Right atrium auricular region (tissue), 2 donors: ENCODE measurements at regions not wholly inside any gene's neighbourhood (a gene's known extent, or its start where the extent isn't known, plus 50 kb on each side); places are given as distances from the start of the nearest gene placed in this dataset.
"Not testable (repeated sequence)": the region's sequence is repeated elsewhere in the genome, so short reads cannot be mapped to it uniquely, and the experiment has no call there.

Experiments used
- DNase-seq: peaks from one replicate; pipeline ENCODE4 v3.0.0-alpha.2; 2019; ENCODE audit warnings: low spot score
- H3K27ac ChIP-seq, 2 donors: fragments of 200-600 bp; sonication (generic); 1 replicate in 1 of 2; 2 replicates in 1 of 2; pipeline ENCODE4 v1.5.1; 2016 to 2019
- H3K27me3 ChIP-seq, 2 donors: fragments of 200-600 bp; sonication (generic); one replicate each; pipeline versions ENCODE4 v1.5.1 to v1.6.0; 2017 to 2019
- H3K36me3 ChIP-seq: fragments of 200-600 bp; sonication (generic); one replicate; pipeline ENCODE4 v1.5.1; 2016
- H3K4me1 ChIP-seq, 2 donors: fragments of 200-600 bp; sonication (generic); one replicate each; pipeline versions ENCODE4 v1.5.1 to v1.6.0; 2017 to 2019
- H3K4me3 ChIP-seq, 2 donors: fragments of 200-600 bp; sonication (generic); 1 replicate in 1 of 2; 2 replicates in 1 of 2; pipeline ENCODE4 v1.5.1; 2017 to 2019; ENCODE audit warnings: mild to moderate bottlenecking in 1 of 2, moderate library complexity in 1 of 2
- H3K9me3 ChIP-seq, 2 donors: fragments of 200-600 bp; sonication (generic); one replicate each; pipeline ENCODE4 v1.5.1; 2019
- CTCF ChIP-seq, 2 donors: fragments of 200-600 bp; sonication (generic); IDR thresholded peaks; one replicate each; pipeline ENCODE4 v1.5.1; 2019; ENCODE audit warnings: antibody characterized with exemption in 2 of 2

GRCh38 chr2:23055251-23055650, 329.7 kb upstream of the KLHL29 start:
- Histone ChIP-seq H3K36me3 (no peaks in the 10 kb centered on the region), H3K9me3 (no peaks in the 10 kb centered on the region), H3K27me3 (no peaks in the 10 kb centered on the region), H3K27ac (no peak overlapping the region), H3K4me3 (no peak overlapping the region), H3K4me1 (no peaks in the 10 kb centered on the region)
- DNase-seq = no peak
- TF ChIP-seq CTCF (IDR thresholded peaks at IDR 0.05) = no peak

GRCh38 chr2:23056846-23057245, 328.1 kb upstream of the KLHL29 start:
- not testable (repeated sequence) for H3K4me1 ChIP-seq, H3K9me3 ChIP-seq, H3K4me3 ChIP-seq, H3K36me3 ChIP-seq, H3K27ac ChIP-seq, DNase-seq, H3K27me3 ChIP-seq

GRCh38 chr2:23058435-23058834, 326.5 kb upstream of the KLHL29 start:
- H3K9me3 ChIP-seq = no peaks in the 10 kb centered on the region
- H3K36me3 ChIP-seq = no peaks in the 10 kb centered on the region
- no peak overlapping the region for H3K4me3 ChIP-seq
- no peaks in the 10 kb centered on the region for H3K4me1 ChIP-seq
- no peak for TF ChIP-seq CTCF (IDR thresholded peaks at IDR 0.05)
- DNase-seq = no peak
- H3K27me3 ChIP-seq = no peaks in the 10 kb centered on the region
- H3K27ac ChIP-seq = no peak overlapping the region

- no peaks in the 10 kb centered on the region for H3K27me3 ChIP-seq
- TF ChIP-seq CTCF (IDR thresholded peaks at IDR 0.05) = no peak
- H3K36me3 ChIP-seq = no peaks in the 10 kb centered on the region
- no peak overlapping the region for H3K27ac ChIP-seq
- H3K4me3 ChIP-seq = no peak overlapping the region
- peaks cover 0 to 6% of the 10 kb centered on the region in 2 donors for H3K4me1 ChIP-seq
- no peaks in the 10 kb centered on the region for H3K9me3 ChIP-seq
- DNase-seq = no peak
These were observed 319.8 kb upstream of the KLHL29 start for GRCh38 chr2:23065210-23065609.

- H3K9me3 ChIP-seq = no peaks in the 10 kb centered on the region
- TF ChIP-seq CTCF (IDR thresholded peaks at IDR 0.05) = no peak
- H3K27ac ChIP-seq = no peak overlapping the region
- H3K4me3 ChIP-seq = no peak overlapping the region
- DNase-seq = no peak
- H3K27me3 ChIP-seq = no peaks in the 10 kb centered on the region
- no peaks in the 10 kb centered on the region for H3K36me3 ChIP-seq
- H3K4me1 ChIP-seq = peaks cover 0 to 6% of the 10 kb centered on the region in 2 donors
These were observed 319.0 kb upstream of the KLHL29 start for GRCh38 chr2:23065936-23066335.

GRCh38 chr2:23066686-23067085, 318.3 kb upstream of the KLHL29 start:
- Histone ChIP-seq H3K9me3 (no peaks in the 10 kb centered on the region), H3K36me3 (no peaks in the 10 kb centered on the region), H3K27ac (no peak overlapping the region), H3K4me1 (peaks cover 0 to 6% of the 10 kb centered on the region in 2 donors), H3K27me3 (no peaks in the 10 kb centered on the region), H3K4me3 (no peak overlapping the region)
- no peak for TF ChIP-seq CTCF (IDR thresholded peaks at IDR 0.05)
- DNase-seq = no peak
